BLaER1 (cell line): ENCODE measurements at regions not wholly inside any gene's neighbourhood (a gene's known extent, or its start where the extent isn't known, plus 50 kb on each side); places are given as distances from the start of the nearest gene placed in this dataset.

Source experiments
- H3K27ac ChIP-seq: shearing (Covaris generic); formaldehyde crosslinking; 2 replicates; pipeline ENCODE4 v1.8.1; 2022
- H3K27me3 ChIP-seq: shearing (Covaris generic); formaldehyde crosslinking; 2 replicates; pipeline ENCODE4 v1.8.1; 2022
- H3K36me3 ChIP-seq: shearing (Covaris generic); formaldehyde crosslinking; 2 replicates; pipeline ENCODE4 v1.8.1; 2022
- H3K4me1 ChIP-seq: shearing (Covaris generic); formaldehyde crosslinking; 2 replicates; pipeline ENCODE4 v1.8.1; 2022
- H3K4me2 ChIP-seq: shearing (Covaris generic); formaldehyde crosslinking; 2 replicates; pipeline ENCODE4 v1.8.1; 2022
- H3K4me3 ChIP-seq: shearing (Covaris generic); formaldehyde crosslinking; 2 replicates; pipeline ENCODE4 v1.8.1; 2022
- H3K9ac ChIP-seq: shearing (Covaris generic); formaldehyde crosslinking; 2 replicates; pipeline ENCODE4 v1.8.1; 2022
- H3K9me3 ChIP-seq: shearing (Covaris generic); formaldehyde crosslinking; 2 replicates; pipeline ENCODE4 v1.8.1; 2022
- H4K20me1 ChIP-seq: shearing (Covaris generic); formaldehyde crosslinking; 2 replicates; pipeline ENCODE4 v1.8.1; 2022
- Cebpa-rat ChIP-seq: shearing (Covaris generic); IDR thresholded peaks from 2 replicates; pipeline ENCODE4 v1.8.1; 2022

GRCh38 chr11:128291835-128292234 is 295.5 kb downstream of the ETS1 start:
- no peak for TF ChIP-seq Cebpa-rat
- Histone ChIP-seq H3K4me1 (peaks cover 29% of the 10 kb centered on the region), H3K9ac (no peak overlapping the region), H3K9me3 (no peaks in the 10 kb centered on the region), H3K36me3 (no peaks in the 10 kb centered on the region), H3K4me2 (peak overlapping the region; percentile 76), H3K27ac (no peak overlapping the region), H3K27me3 (no peaks in the 10 kb centered on the region), H4K20me1 (no peaks in the 10 kb centered on the region), H3K4me3 (no peak overlapping the region)

GRCh38 chr11:128291007-128291406 is 296.4 kb downstream of the ETS1 start:
- no peaks in the 10 kb centered on the region for H4K20me1 ChIP-seq
- no peak overlapping the region for H3K4me3 ChIP-seq
- H3K4me2 ChIP-seq, result peak overlapping the region; percentile 76
- H3K4me1 ChIP-seq, result peaks cover 29% of the 10 kb centered on the region
- H3K27ac ChIP-seq, result peak overlapping the region; percentile 16; the same call in 1 of the 2 replicates
- no peaks in the 10 kb centered on the region for H3K36me3 ChIP-seq
- H3K27me3 ChIP-seq, result no peaks in the 10 kb centered on the region
- H3K9ac ChIP-seq, result peak overlapping the region; percentile 21; the same call in 1 of the 2 replicates
- no peaks in the 10 kb centered on the region for H3K9me3 ChIP-seq
- no peak for TF ChIP-seq Cebpa-rat

- TF ChIP-seq Cebpa-rat, result no peak
- Histone ChIP-seq H3K27ac (peak overlapping the region; percentile 72), H3K4me2 (peak overlapping the region; percentile 76), H3K4me3 (0 out of 2 replicates have a peak overlapping the region, but pooled peaks have one; percentile 12), H3K27me3 (no peaks in the 10 kb centered on the region), H4K20me1 (no peaks in the 10 kb centered on the region), H3K9me3 (no peaks in the 10 kb centered on the region), H3K36me3 (no peaks in the 10 kb centered on the region), H3K4me1 (peaks cover 29% of the 10 kb centered on the region), H3K9ac (peak overlapping the region; percentile 36; the same call in 1 of the 2 replicates)
These were observed 297.1 kb downstream of the ETS1 start for GRCh38 chr11:128290106-128290840.

DNA sequence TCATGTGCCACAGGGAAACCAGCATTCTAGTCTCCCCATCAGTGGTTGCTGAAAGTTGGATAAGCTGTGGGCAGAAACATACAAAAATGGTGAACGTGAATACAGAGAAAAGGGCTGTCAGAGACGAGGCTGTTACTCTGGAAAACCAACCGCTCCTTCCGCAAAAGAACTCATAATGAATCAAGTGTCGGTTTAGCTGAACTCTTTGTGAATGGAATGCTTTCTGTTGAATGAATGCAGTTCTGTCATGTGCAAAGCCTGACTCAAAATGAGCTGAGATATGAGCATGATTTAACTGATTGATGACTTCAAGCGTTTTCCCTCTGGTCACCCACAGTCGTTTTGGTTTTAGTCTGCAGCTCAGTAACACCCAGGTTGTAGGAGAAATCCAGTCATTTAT is 298.3 kb downstream of the ETS1 start:
- Histone ChIP-seq H3K9me3 (no peaks in the 10 kb centered on the region), H3K9ac (no peak overlapping the region)

DNA sequence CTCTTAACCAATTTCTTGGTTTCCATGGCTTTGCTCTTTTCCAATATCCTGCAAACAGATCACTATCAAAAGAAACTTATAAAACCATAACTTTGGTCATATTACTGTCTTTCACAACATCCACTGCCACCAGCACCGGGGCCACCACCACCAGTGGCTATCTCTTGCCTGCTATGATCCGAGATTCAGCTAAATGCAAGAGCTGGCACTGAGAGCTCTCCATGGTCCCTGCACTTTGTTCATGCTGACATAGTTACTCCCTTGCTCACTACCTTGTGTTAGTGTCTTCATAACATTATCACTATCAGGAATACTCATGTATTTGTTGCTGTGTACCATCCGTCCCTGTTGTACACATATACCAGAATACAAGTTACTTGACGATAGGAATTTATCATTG is 299.0 kb downstream of the ETS1 start:
- H3K27me3 ChIP-seq, result no peaks in the 10 kb centered on the region
- H4K20me1 ChIP-seq, result no peaks in the 10 kb centered on the region
- H3K4me2 ChIP-seq, result no peak overlapping the region
- no peak overlapping the region for H3K4me3 ChIP-seq
- H3K9me3 ChIP-seq, result no peaks in the 10 kb centered on the region
- TF ChIP-seq Cebpa-rat, result no peak
- no peak overlapping the region for H3K27ac ChIP-seq
- H3K36me3 ChIP-seq, result no peaks in the 10 kb centered on the region
- peaks cover 29% of the 10 kb centered on the region for H3K4me1 ChIP-seq
- no peak overlapping the region for H3K9ac ChIP-seq

More for the DNA sequence above, 298.3 kb downstream of the ETS1 start:
- TF ChIP-seq Cebpa-rat, result no peak
- H4K20me1 ChIP-seq, result no peaks in the 10 kb centered on the region
- H3K4me1 ChIP-seq, result peaks cover 29% of the 10 kb centered on the region
- H3K4me3 ChIP-seq, result no peak overlapping the region
- H3K4me2 ChIP-seq, result no peak overlapping the region
- H3K36me3 ChIP-seq, result no peaks in the 10 kb centered on the region
- no peak overlapping the region for H3K27ac ChIP-seq
- no peaks in the 10 kb centered on the region for H3K27me3 ChIP-seq

DNA sequence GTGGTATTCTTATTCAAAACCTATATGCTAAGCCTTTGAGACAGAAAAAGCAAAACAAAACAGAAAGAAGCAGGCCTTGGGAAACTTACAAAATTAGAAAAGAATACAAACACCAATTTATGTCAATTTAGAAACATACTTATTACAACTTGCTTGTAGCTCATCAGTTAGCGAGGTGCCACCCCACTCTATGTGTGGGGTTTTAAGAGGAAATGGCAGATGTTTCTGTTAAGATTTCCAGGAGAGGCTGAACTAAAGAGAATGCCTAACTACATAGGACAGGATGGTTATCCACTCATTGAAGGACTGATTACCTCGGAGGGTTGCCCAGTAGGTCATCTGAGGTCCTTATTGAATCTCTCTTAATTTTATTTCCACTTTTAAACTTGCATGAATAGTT is 302.0 kb downstream of the ETS1 start:
- Histone ChIP-seq H3K4me1 (peaks cover 3% of the 10 kb centered on the region), H3K27me3 (no peaks in the 10 kb centered on the region), H3K9me3 (no peaks in the 10 kb centered on the region), H4K20me1 (no peaks in the 10 kb centered on the region), H3K36me3 (no peaks in the 10 kb centered on the region), H3K4me3 (no peak overlapping the region), H3K9ac (no peak overlapping the region), H3K4me2 (no peak overlapping the region), H3K27ac (no peak overlapping the region)
- no peak for TF ChIP-seq Cebpa-rat

- Histone ChIP-seq H3K4me1 (no peaks in the 10 kb centered on the region), H3K4me3 (no peak overlapping the region), H3K9ac (no peak overlapping the region), H3K4me2 (no peak overlapping the region), H3K36me3 (no peaks in the 10 kb centered on the region), H3K27me3 (no peaks in the 10 kb centered on the region), H4K20me1 (no peaks in the 10 kb centered on the region), H3K27ac (no peak overlapping the region), H3K9me3 (no peaks in the 10 kb centered on the region)
- no peak for TF ChIP-seq Cebpa-rat
These were observed 302.7 kb downstream of the ETS1 start for GRCh38 chr11:128284634-128285033.

- Histone ChIP-seq H3K27ac (no peak overlapping the region), H3K36me3 (no peaks in the 10 kb centered on the region), H3K27me3 (no peaks in the 10 kb centered on the region), H3K4me2 (no peak overlapping the region), H3K4me1 (no peaks in the 10 kb centered on the region), H4K20me1 (no peaks in the 10 kb centered on the region), H3K4me3 (no peak overlapping the region), H3K9ac (no peak overlapping the region), H3K9me3 (no peaks in the 10 kb centered on the region)
- TF ChIP-seq Cebpa-rat, result no peak
These were observed 303.9 kb downstream of the ETS1 start for GRCh38 chr11:128283451-128283850.

GRCh38 chr11:128282053-128282452 is 305.3 kb downstream of the ETS1 start:
- H3K27me3 ChIP-seq, result no peaks in the 10 kb centered on the region
- H3K9ac ChIP-seq, result no peak overlapping the region
- H3K9me3 ChIP-seq, result no peaks in the 10 kb centered on the region
- no peak overlapping the region for H3K4me2 ChIP-seq
- no peaks in the 10 kb centered on the region for H3K36me3 ChIP-seq
- H3K4me3 ChIP-seq, result no peak overlapping the region
- H3K4me1 ChIP-seq, result no peaks in the 10 kb centered on the region
- no peak for TF ChIP-seq Cebpa-rat
- H4K20me1 ChIP-seq, result no peaks in the 10 kb centered on the region
- no peak overlapping the region for H3K27ac ChIP-seq

- Histone ChIP-seq H3K27me3 (peaks cover 6% of the 10 kb centered on the region; the same call in 1 of the 2 replicates), H4K20me1 (no peaks in the 10 kb centered on the region), H3K4me2 (no peak overlapping the region), H3K4me1 (no peaks in the 10 kb centered on the region), H3K36me3 (no peaks in the 10 kb centered on the region), H3K4me3 (no peak overlapping the region), H3K9ac (no peak overlapping the region), H3K9me3 (0 out of 2 replicates have a peak, but pooled peaks cover 4% of the 10 kb centered on the region), H3K27ac (no peak overlapping the region)
- no peak for TF ChIP-seq Cebpa-rat
These were observed 307.5 kb downstream of the ETS1 start for GRCh38 chr11:128279866-128280265.
